WI38 (cell line): ENCODE measurements at regions not wholly inside any gene's neighbourhood (a gene's known extent, or its start where the extent isn't known, plus 50 kb on each side); places are given as distances from the start of the nearest gene placed in this dataset.
"Not testable (repeated sequence)": the region's sequence is repeated elsewhere in the genome, so short reads cannot be mapped to it uniquely, and the experiment has no call there.

ENCODE experiments used
- H3K4me3 ChIP-seq: 2 replicates; pipeline ENCODE4 v1.5.1; 2011; ENCODE audit warnings: low read depth, mild to moderate bottlenecking, control low read depth, low read length
- CTCF ChIP-seq: IDR thresholded peaks from 2 replicates; pipeline ENCODE4 v1.5.1; 2012; ENCODE audit warnings: low read depth, mild to moderate bottlenecking, control low read depth, low read length

- no peak overlapping the region for H3K4me3 ChIP-seq
- no peak for TF ChIP-seq CTCF
Measured at GRCh38 chr6:148635070-148635743, 111.6 kb upstream of the UST start.

- not testable (repeated sequence) for H3K4me3 ChIP-seq
Measured at GRCh38 chr6:148641836-148642235, 105.0 kb upstream of the UST start.

- not testable (repeated sequence) for H3K4me3 ChIP-seq
Measured at GRCh38 chr6:148643208-148643607, 103.6 kb upstream of the UST start.

- H3K4me3 ChIP-seq = not testable (repeated sequence)
Measured at GRCh38 chr6:148645049-148645448, 101.8 kb upstream of the UST start.

GRCh38 chr6:148648754-148649453 lies 97.9 kb upstream of the UST start:
- TF ChIP-seq CTCF = no peak
- no peak overlapping the region for H3K4me3 ChIP-seq

- H3K4me3 ChIP-seq = no peak overlapping the region
- no peak for TF ChIP-seq CTCF
Measured at GRCh38 chr6:148649454-148649963, 97.3 kb upstream of the UST start.

- H3K4me3 ChIP-seq = no peak overlapping the region
- no peak for TF ChIP-seq CTCF
Measured at GRCh38 chr6:148650941-148651505, 95.8 kb upstream of the UST start.

GRCh38 chr6:148652205-148652604 lies 94.6 kb upstream of the UST start:
- TF ChIP-seq CTCF = no peak
- no peak overlapping the region for H3K4me3 ChIP-seq
